ENCODE measurements at regions not wholly inside any gene's neighbourhood (a gene's known extent, or its start where the extent isn't known, plus 50 kb on each side); places are given as distances from the start of the nearest gene placed in this dataset.

DNA sequence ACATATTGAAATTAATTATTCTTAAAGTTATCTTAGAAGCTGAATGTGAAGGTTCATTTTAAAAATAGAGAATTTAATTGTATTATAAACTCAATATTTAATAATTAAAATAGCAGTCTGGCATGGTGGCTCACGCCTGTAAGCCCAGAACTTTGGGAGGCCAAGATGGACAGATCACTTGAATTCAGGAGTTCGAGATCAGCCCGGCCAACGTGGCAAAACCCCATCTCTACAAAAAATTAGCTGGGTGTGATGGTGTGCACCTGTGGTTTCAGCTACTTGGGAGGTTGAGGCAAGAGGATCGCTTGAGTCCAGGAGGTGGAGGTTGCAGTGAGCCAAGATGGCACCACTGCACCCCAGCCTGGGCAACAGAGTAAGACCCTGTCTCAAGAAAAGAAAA lies 659.9 kb upstream of the AGA start:
- Histone ChIP-seq H4K20me1 (ENCODE audit: control insufficient read depth, insufficient read depth) (no peaks in the 10 kb centered on the region), H3K27ac (ENCODE audit: control insufficient read depth, insufficient read depth) (no peak overlapping the region), H3K36me3 (ENCODE audit: control insufficient read depth in 2 of 2, insufficient read depth in 2 of 2, low read length in 1 of 2) (no peaks in the 10 kb centered on the region), H3K4me3 (no peak overlapping the region), H3K9ac (ENCODE audit: control insufficient read depth, insufficient read depth, low read length) (no peak overlapping the region), H2AFZ (ENCODE audit: control insufficient read depth, low read depth, low read length) (no peak overlapping the region), H3K79me2 (ENCODE audit: control insufficient read depth, insufficient read depth, low read length) (no peaks in the 10 kb centered on the region), H3K4me1 (ENCODE audit: control insufficient read depth, insufficient read depth, low read length) (no peaks in the 10 kb centered on the region), H3K27me3 (replicated peaks in 1 of 2; ENCODE audit: control insufficient read depth in 2 of 2, insufficient read depth in 2 of 2, low read length in 1 of 2) (no peaks in the 10 kb centered on the region), H3K4me2 (ENCODE audit: control insufficient read depth, insufficient read depth) (no peak overlapping the region), H3K9me3 (replicated peaks; ENCODE audit: control insufficient read depth, insufficient read depth, low read length) (no peaks in the 10 kb centered on the region)
- TF ChIP-seq ATF3 (IDR thresholded peaks at IDR 0.05; ENCODE audit: borderline replicate concordance, extremely low read depth, low read depth, low read length) (no peak), HCFC1 (IDR thresholded peaks at IDR 0.05; ENCODE audit: low read length) (no peak), POLR2AphosphoS5 (IDR thresholded peaks at IDR 0.05; ENCODE audit: low read length) (no peak), BCL11A (IDR thresholded peaks at IDR 0.05; ENCODE audit: low read depth, low read length) (no peak), POU2F2 (IDR thresholded peaks at IDR 0.05; ENCODE audit: borderline replicate concordance, low read depth, low read length) (no peak), SMARCA5 (IDR thresholded peaks at IDR 0.05) (no peak), PKNOX1 (IDR thresholded peaks at IDR 0.05) (no peak), HDGF (IDR thresholded peaks at IDR 0.05) (no peak), STAT1 (conservative IDR thresholded peaks at IDR 0.05) (no peak)
- DNase-seq (ENCODE audit: low read depth, low spot score) = no peak
- CTCF ChIA-PET = no interaction called here
- no peak for ATAC-seq
- SMC1A ChIA-PET (ENCODE audit: uncharacterized antibody, unreplicated experiment) = no interaction called here
- POLR2A ChIA-PET = no interaction called here
- WGBS (ENCODE audit: insufficient coverage, insufficient replicate concordance, low lambda C conversion rate, missing lambda C conversion rate) = 8% methylated on average over 5 of the region's 5 CpGs
- intact Hi-C loops (cut with micrococcal nuclease; ENCODE audit: unreplicated experiment) (no loop called here), in situ Hi-C loops (cut with MboI) (no loop called here)
- RAD21 ChIA-PET (ENCODE audit: unreplicated experiment) = no interaction called here
- FAIRE-seq = no peak
- no TSS peak for BruUV-seq (replicated peaks)

DNA sequence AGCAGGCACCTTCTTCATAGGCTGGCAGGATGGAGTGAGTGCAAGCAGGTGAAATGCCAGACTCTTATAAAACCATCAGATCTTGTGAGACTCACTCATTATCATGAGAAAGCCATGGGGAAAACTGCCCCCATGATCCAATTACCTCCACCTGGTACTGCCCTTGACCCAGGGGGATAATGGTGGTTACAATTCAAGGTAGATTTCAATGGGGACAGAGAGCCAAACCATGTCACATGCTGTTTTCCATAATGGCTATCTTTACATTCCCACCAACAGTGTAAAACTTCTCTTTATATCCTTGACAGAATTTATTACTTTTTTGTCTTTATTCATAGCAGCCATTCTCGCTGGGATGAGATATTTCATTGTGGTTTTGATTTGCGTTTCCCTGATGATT lies 663.0 kb upstream of the AGA start:
- no TSS peak for BruUV-seq (replicated peaks)
- Histone ChIP-seq H3K4me2 (ENCODE audit: control insufficient read depth, insufficient read depth) (no peak overlapping the region), H3K4me1 (ENCODE audit: control insufficient read depth, insufficient read depth, low read length) (no peaks in the 10 kb centered on the region), H3K27ac (ENCODE audit: control insufficient read depth, insufficient read depth) (no peak overlapping the region), H3K4me3 (no peak overlapping the region), H3K36me3 (ENCODE audit: control insufficient read depth in 2 of 2, insufficient read depth in 2 of 2, low read length in 1 of 2) (no peaks in the 10 kb centered on the region), H3K9me3 (replicated peaks; ENCODE audit: control insufficient read depth, insufficient read depth, low read length) (no peaks in the 10 kb centered on the region), H3K79me2 (ENCODE audit: control insufficient read depth, insufficient read depth, low read length) (no peaks in the 10 kb centered on the region), H3K9ac (ENCODE audit: control insufficient read depth, insufficient read depth, low read length) (no peak overlapping the region), H2AFZ (ENCODE audit: control insufficient read depth, low read depth, low read length) (no peak overlapping the region), H3K27me3 (replicated peaks in 1 of 2; ENCODE audit: control insufficient read depth in 2 of 2, insufficient read depth in 2 of 2, low read length in 1 of 2) (no peaks in the 10 kb centered on the region), H4K20me1 (ENCODE audit: control insufficient read depth, insufficient read depth) (no peaks in the 10 kb centered on the region)
- ChIA-PET CTCF (no interaction called here), RAD21 (ENCODE audit: unreplicated experiment) (no interaction called here), POLR2A (no interaction called here), SMC1A (ENCODE audit: uncharacterized antibody, unreplicated experiment) (no interaction called here)
- TF ChIP-seq POLR2AphosphoS5 (IDR thresholded peaks at IDR 0.05; ENCODE audit: low read length) (no peak), GATAD2B (conservative IDR thresholded peaks at IDR 0.05; ENCODE audit: low read depth) (no peak), CHD4 (IDR thresholded peaks at IDR 0.05) (no peak)
- DNase-seq (ENCODE audit: low read depth, low spot score) (no peak), ATAC-seq (no peak), FAIRE-seq (no peak)
- WGBS (ENCODE audit: insufficient coverage, insufficient replicate concordance, low lambda C conversion rate, missing lambda C conversion rate) = 34% methylated on average over 2 of the region's 2 CpGs
- intact Hi-C loops (cut with micrococcal nuclease; ENCODE audit: unreplicated experiment) (no loop called here), in situ Hi-C loops (cut with MboI) (no loop called here)

All from GM12878 (cell line).